ENCODE measurements at regions not wholly inside any gene's neighbourhood (a gene's known extent, or its start where the extent isn't known, plus 50 kb on each side); places are given as distances from the start of the nearest gene placed in this dataset.

- TF ChIP-seq CTCF (IDR thresholded peaks at IDR 0.05) (peak; percentile 54; the same call in 1 of the 2 replicates), ZNF512 (CRISPR knock-in tag; IDR thresholded peaks at IDR 0.05; ENCODE audit: borderline replicate concordance) (no peak), E2F4 (CRISPR knock-in tag; IDR thresholded peaks at IDR 0.05; ENCODE audit: borderline replicate concordance, low read depth) (no peak), ZNF138 (CRISPR knock-in tag; conservative IDR thresholded peaks at IDR 0.05) (no peak), MAX (CRISPR knock-in tag; IDR thresholded peaks at IDR 0.05) (0 out of 2 replicates have a peak, but pooled peaks have one; percentile 43)
Measured at GRCh38 chr2:204026294-204026693, 89.7 kb downstream of the ICOS start.
